B cell (primary cell): ENCODE measurements at regions not wholly inside any gene's neighbourhood (a gene's known extent, or its start where the extent isn't known, plus 50 kb on each side); places are given as distances from the start of the nearest gene placed in this dataset.

Experiments used
- ATAC-seq: fragments of 200-7000 bp; cut with Tn5 transposase; one replicate; pipeline ENCODE4 v1.10.0; 2021; ENCODE audit warnings: low read depth, mild to moderate bottlenecking, moderate number of reproducible peaks, moderate library complexity
- CTCF ChIA-PET: fragments of 350-600 bp; sonication (Branson Sonifier 250); formaldehyde crosslinking; loops from one replicate; lab custom pipeline; 2021; ENCODE audit warnings: antibody characterized with exemption, inconsistent platforms; lab: Charles Lee
- POLR2A ChIA-PET: fragments of 350-600 bp; sonication (Branson Sonifier 250); formaldehyde crosslinking; loops from one replicate; lab custom pipeline; 2021; ENCODE audit warnings: antibody characterized with exemption; lab: Charles Lee
- DNase-seq: peaks from one replicate; pipeline ENCODE4 v3.0.0; 2013
- H2AFZ ChIP-seq: 2 replicates; pipeline ENCODE4 v1.6.1; 2012; ENCODE audit warnings: mild to moderate bottlenecking, low read depth, low read length; ENCODE audit not compliant: insufficient read depth, poor library complexity, severe bottlenecking
- H3K27ac ChIP-seq, 2 donors: 1 replicate in 1 of 2; 2 replicates in 1 of 2; pipeline ENCODE4 v1.5.1; 2012 to 2013; ENCODE audit warnings: low read length in 2 of 2, mild to moderate bottlenecking in 2 of 2, moderate library complexity in 1 of 2
- H3K27me3 ChIP-seq, 4 experiments: fragments of 200-600 bp in 1 of 4; sonication (generic) in 1 of 4; replicated peaks in 1 of 4; 1 replicate in 2 of 4; 2 replicates in 2 of 4; pipeline versions ENCODE4 v1.6.1 to v1.7.0; 2013 to 2016; ENCODE audit warnings: low read length in 3 of 4, mild to moderate bottlenecking in 2 of 4, mixed read lengths in 1 of 4, moderate library complexity in 1 of 4; ENCODE audit not compliant: insufficient read depth in 4 of 4, control insufficient read depth in 3 of 4; ENCODE audit errors: control extremely low read depth in 1 of 4
- H3K36me3 ChIP-seq, 2 experiments: replicated peaks in 1 of 2; 1 replicate in 1 of 2; 2 replicates in 1 of 2; pipeline versions ENCODE4 v1.6.1 to v1.7.1; 2013; ENCODE audit warnings: low read length in 1 of 2; ENCODE audit not compliant: insufficient read depth in 2 of 2, control insufficient read depth in 1 of 2; ENCODE audit errors: control extremely low read depth in 1 of 2, extremely low read depth in 1 of 2
- H3K4me1 ChIP-seq, 2 donors: fragments of 200-600 bp in 1 of 2; sonication (generic) in 1 of 2; 1 replicate in 1 of 2; 2 replicates in 1 of 2; pipeline versions ENCODE4 v1.5.1 to v1.6.1; 2013 to 2017; ENCODE audit warnings: low read length in 2 of 2; ENCODE audit not compliant: control insufficient read depth in 2 of 2, insufficient read depth in 2 of 2
- H3K4me2 ChIP-seq: replicated peaks from 2 replicates; pipeline ENCODE3; 2012; ENCODE audit warnings: mild to moderate bottlenecking, low read depth, low read length; ENCODE audit not compliant: poor library complexity, severe bottlenecking
- H3K4me3 ChIP-seq, 5 experiments: fragments of 200-600 bp in 1 of 5; sonication (generic) in 1 of 5; 1 replicate in 3 of 5; 2 replicates in 2 of 5; pipeline versions ENCODE4 v1.5.1 to v1.7.0; 2011 to 2016; ENCODE audit warnings: low read length in 4 of 5, mild to moderate bottlenecking in 4 of 5, low read depth in 2 of 5, control low read depth in 1 of 5, moderate library complexity in 1 of 5; ENCODE audit not compliant: insufficient read depth in 1 of 5; ENCODE audit errors: control extremely low read depth in 1 of 5, extremely low read depth in 1 of 5
- H3K79me2 ChIP-seq: fragments of 200-600 bp; sonication (generic); one replicate; pipeline ENCODE4 v1.6.0; 2016; ENCODE audit warnings: low read length; ENCODE audit not compliant: control insufficient read depth, insufficient read depth
- H3K9ac ChIP-seq: fragments of 200-600 bp; sonication (generic); 2 replicates; pipeline ENCODE4 v1.6.1; 2017; ENCODE audit warnings: mild to moderate bottlenecking, low read length, moderate library complexity
- H3K9me3 ChIP-seq, 3 donors: one replicate each; pipeline versions ENCODE4 v1.6.1 to v1.7.1; 2013; ENCODE audit warnings: low read length in 2 of 3; ENCODE audit not compliant: control insufficient read depth in 2 of 3, insufficient read depth in 1 of 3; ENCODE audit errors: control extremely low read depth in 1 of 3
- H4K20me1 ChIP-seq: 2 replicates; pipeline ENCODE4 v1.6.0; 2012; ENCODE audit warnings: mild to moderate bottlenecking, low read length; ENCODE audit not compliant: insufficient read depth, control insufficient read depth, poor library complexity, severe bottlenecking
- H3K27ac Mint-ChIP-seq: one replicate; pipeline ENCODE4 v1.8.0; 2021; ENCODE audit warnings: mixed read lengths
- H3K27me3 Mint-ChIP-seq: one replicate; pipeline ENCODE4 v1.8.0; 2021; ENCODE audit warnings: mixed read lengths
- H3K4me1 Mint-ChIP-seq: one replicate; pipeline ENCODE4 v1.8.0; 2021; ENCODE audit warnings: mixed read lengths
- H3K4me3 Mint-ChIP-seq: one replicate; pipeline ENCODE4 v1.8.0; 2021; ENCODE audit warnings: mixed read lengths
- H3K9me3 Mint-ChIP-seq: one replicate; pipeline ENCODE4 v1.8.0; 2022; ENCODE audit warnings: mixed read lengths; ENCODE audit not compliant: insufficient read depth
- CTCF ChIP-seq: fragments of 200-600 bp; IDR thresholded peaks from one replicate; pipeline ENCODE4 v1.8.0; 2022; ENCODE audit warnings: antibody characterized with exemption, mild to moderate bottlenecking
- EZH2 ChIP-seq: IDR thresholded peaks from 2 replicates; pipeline ENCODE4 v1.6.1; 2012; ENCODE audit warnings: borderline replicate concordance, low read depth, mild to moderate bottlenecking, moderate library complexity, low read length; ENCODE audit not compliant: insufficient read depth, poor library complexity, severe bottlenecking
- WGBS: methylation state at CpG from one replicate; pipeline ENCODE4 v1.1.5; 2013; ENCODE audit warnings: missing lambda C conversion rate; ENCODE audit not compliant: insufficient coverage; 5-methylcytosine and 5-hydroxymethylcytosine counted together
- intact Hi-C: fragments of 100-400 bp; cut with micrococcal nuclease; formaldehyde crosslinking; loops from one replicate; pipeline ENCODE4 v1.10.0; 2022

DNA sequence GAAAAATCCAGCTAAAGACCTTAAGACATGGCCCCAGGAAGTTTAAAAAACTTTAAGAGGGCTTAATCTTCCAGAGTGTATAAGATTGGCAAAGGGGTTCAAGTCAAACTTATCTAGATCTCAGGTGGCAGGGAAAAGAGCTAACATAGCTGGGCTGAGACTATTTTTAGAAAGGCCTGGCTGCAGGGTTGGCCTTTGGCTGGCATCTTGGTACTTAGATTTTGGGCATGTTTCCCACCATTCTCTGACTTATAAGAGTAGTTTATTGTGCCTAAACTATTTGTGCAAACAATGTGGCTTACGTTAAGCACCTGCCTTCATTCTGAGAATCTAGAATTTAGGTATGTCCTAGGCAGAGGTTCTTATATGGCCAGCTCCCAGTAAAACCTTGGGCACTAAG is 214.0 kb upstream of the MIS18BP1 start:
- Histone ChIP-seq H3K4me2 (no peak overlapping the region), H3K79me2 (no peaks in the 10 kb centered on the region), H3K36me3 (no peaks in the 10 kb centered on the region), H3K27ac (no peak overlapping the region), H3K27me3 (no peaks in the 10 kb centered on the region), H3K9ac (no peak overlapping the region), H3K9me3 (no peaks in the 10 kb centered on the region), H3K4me1 (no peaks in the 10 kb centered on the region), H4K20me1 (no peaks in the 10 kb centered on the region), H3K4me3 (no peak overlapping the region), H2AFZ (no peak overlapping the region)
- DNase-seq (no peak), ATAC-seq (no peak)
- intact Hi-C loops: no loop called here
- POLR2A ChIA-PET: no interaction called here
- 78% methylated on average over 1 of the region's 1 CpG for WGBS
- Mint-ChIP-seq H3K27ac (no peak overlapping the region), H3K4me1 (no peaks in the 10 kb centered on the region), H3K4me3 (no peak overlapping the region), H3K27me3 (no peaks in the 10 kb centered on the region), H3K9me3 (no peaks in the 10 kb centered on the region)
- no peak for TF ChIP-seq EZH2
- TF ChIP-seq CTCF: no peak
- CTCF ChIA-PET: no interaction called here

- Mint-ChIP-seq H3K27me3 (no peaks in the 10 kb centered on the region), H3K9me3 (no peaks in the 10 kb centered on the region), H3K4me1 (no peaks in the 10 kb centered on the region), H3K27ac (no peak overlapping the region), H3K4me3 (no peak overlapping the region)
- H3K27ac ChIP-seq: no peak overlapping the region
- H3K79me2 ChIP-seq: no peaks in the 10 kb centered on the region
- ChIA-PET POLR2A (no interaction called here), CTCF (no interaction called here)
- H2AFZ ChIP-seq: no peak overlapping the region
- no peaks in the 10 kb centered on the region for H3K36me3 ChIP-seq
- DNase-seq (no peak), ATAC-seq (no peak)
- 67% methylated on average over 1 of the region's 1 CpG for WGBS
- H4K20me1 ChIP-seq: no peaks in the 10 kb centered on the region
- H3K4me3 ChIP-seq: no peak overlapping the region
- H3K9me3 ChIP-seq: no peaks in the 10 kb centered on the region
- TF ChIP-seq EZH2 (no peak), CTCF (no peak)
- no peaks in the 10 kb centered on the region for H3K27me3 ChIP-seq
- no peak overlapping the region for H3K4me2 ChIP-seq
- H3K9ac ChIP-seq: no peak overlapping the region
- intact Hi-C loops: no loop called here
- no peaks in the 10 kb centered on the region for H3K4me1 ChIP-seq
These were observed 181.2 kb upstream of the MIS18BP1 start for GRCh38 chr14:45434221-45434620.
